ENCODE measurements at regions not wholly inside any gene's neighbourhood (a gene's known extent, or its start where the extent isn't known, plus 50 kb on each side); places are given as distances from the start of the nearest gene placed in this dataset.
"Not testable (repeated sequence)": the region's sequence is repeated elsewhere in the genome, so short reads cannot be mapped to it uniquely, and the experiment has no call there.

- no peak for DNase-seq
These were observed 205.6 kb upstream of the GRM7 start for GRCh38 chr3:6655275-6655674.

GRCh38 chr3:6657591-6657990, 203.3 kb upstream of the GRM7 start:
- no peak for DNase-seq

- no peak for DNase-seq
These were observed 193.6 kb upstream of the GRM7 start for GRCh38 chr3:6667354-6667753.

GRCh38 chr3:6671363-6671762, 189.6 kb upstream of the GRM7 start:
- DNase-seq, result no peak

GRCh38 chr3:6679510-6679909, 181.4 kb upstream of the GRM7 start:
- no peak for DNase-seq

GRCh38 chr3:6680119-6680806, 180.7 kb upstream of the GRM7 start:
- no peak for DNase-seq

- DNase-seq, result no peak
These were observed 163.6 kb upstream of the GRM7 start for GRCh38 chr3:6697285-6697684.

- DNase-seq, result no peak
These were observed 163.2 kb upstream of the GRM7 start for GRCh38 chr3:6697722-6698121.

- not testable (repeated sequence) for DNase-seq
These were observed 156.1 kb upstream of the GRM7 start for GRCh38 chr3:6704817-6705216.

GRCh38 chr3:6706777-6707176, 154.1 kb upstream of the GRM7 start:
- DNase-seq, result no peak

GRCh38 chr3:6709178-6709577, 151.7 kb upstream of the GRM7 start:
- DNase-seq, result no peak

GRCh38 chr3:6714962-6715361, 146.0 kb upstream of the GRM7 start:
- DNase-seq, result no peak

- DNase-seq, result no peak
These were observed 144.5 kb upstream of the GRM7 start for GRCh38 chr3:6716420-6716819.

- no peak for DNase-seq
These were observed 143.6 kb upstream of the GRM7 start for GRCh38 chr3:6717026-6717943.

GRCh38 chr3:6719999-6720398, 140.9 kb upstream of the GRM7 start:
- no peak for DNase-seq

- no peak for DNase-seq
These were observed 139.4 kb upstream of the GRM7 start for GRCh38 chr3:6721491-6721890.

- no peak for DNase-seq
These were observed 137.7 kb upstream of the GRM7 start for GRCh38 chr3:6723205-6723604.

- no peak for DNase-seq
These were observed 134.1 kb upstream of the GRM7 start for GRCh38 chr3:6726811-6727210.

GRCh38 chr3:6732807-6733206, 128.1 kb upstream of the GRM7 start:
- DNase-seq, result no peak

- DNase-seq, result no peak
These were observed 127.1 kb upstream of the GRM7 start for GRCh38 chr3:6733699-6734394.

- DNase-seq, result no peak
These were observed 126.5 kb upstream of the GRM7 start for GRCh38 chr3:6734395-6734746.

GRCh38 chr3:6736836-6737629, 123.9 kb upstream of the GRM7 start:
- DNase-seq, result no peak

GRCh38 chr3:6737630-6738029, 123.3 kb upstream of the GRM7 start:
- DNase-seq, result no peak
